GM18907 (cell line): ENCODE measurements at regions not wholly inside any gene's neighbourhood (a gene's known extent, or its start where the extent isn't known, plus 50 kb on each side); places are given as distances from the start of the nearest gene placed in this dataset.
"Not testable (repeated sequence)": the region's sequence is repeated elsewhere in the genome, so short reads cannot be mapped to it uniquely, and the experiment has no call there.

Source experiments
- ATAC-seq: cut with Tn5 transposase; IDR thresholded peaks from one replicate; pipeline ENCODE4 v1.9.1; 2021; ENCODE audit warnings: mild to moderate bottlenecking, moderate library complexity; ENCODE audit not compliant: unreplicated experiment

GRCh38 chr2:13950761-13951160 lies 681.8 kb upstream of the LRATD1 start:
- no peak for ATAC-seq

DNA sequence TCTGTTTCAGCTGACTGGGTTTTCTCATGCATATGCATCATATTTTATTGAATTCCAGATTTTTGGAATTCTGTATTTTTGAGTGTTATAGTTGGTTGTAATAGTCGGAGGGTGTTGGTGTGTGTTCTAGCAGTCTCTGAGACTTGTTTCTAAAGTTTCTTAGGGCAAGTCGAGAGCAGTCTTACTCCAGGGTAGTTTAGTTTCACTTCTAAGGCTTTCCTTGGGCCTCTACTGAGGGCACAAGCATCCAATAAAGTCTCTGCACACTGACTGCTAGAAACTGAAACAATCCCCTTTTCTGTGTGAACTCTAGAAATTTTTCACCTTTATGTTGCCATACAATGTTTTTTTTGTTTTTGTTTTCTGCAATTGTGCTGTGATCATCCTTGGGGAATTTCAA lies 663.7 kb upstream of the LRATD1 start:
- ATAC-seq, result no peak

DNA sequence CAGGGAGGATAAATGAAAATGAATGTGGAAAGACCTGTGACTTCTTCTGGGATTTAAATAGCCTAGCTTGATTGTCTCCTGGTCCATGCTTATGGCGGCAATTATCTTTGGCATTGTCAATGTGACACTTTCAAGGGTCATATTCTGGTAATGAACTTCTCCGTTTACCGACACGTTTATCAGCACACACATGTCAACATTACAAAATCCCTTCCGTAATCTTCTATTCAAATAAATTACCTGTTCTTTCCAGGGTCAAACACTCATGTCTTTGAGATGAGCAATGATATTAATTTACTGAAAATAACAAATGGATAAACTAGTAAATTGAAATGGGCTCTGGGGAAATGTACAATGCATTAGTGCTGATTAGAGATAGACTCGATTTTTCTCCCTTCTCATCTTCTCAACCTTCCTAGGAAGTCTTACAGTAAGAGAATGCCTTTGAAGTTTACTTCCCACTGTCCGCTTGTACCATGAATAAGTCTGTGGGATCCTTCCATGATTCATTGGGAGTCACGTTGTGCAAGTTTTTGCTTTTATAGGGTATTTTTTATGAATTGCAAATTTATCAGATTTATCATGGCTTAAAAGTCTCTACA lies 646.3 kb upstream of the LRATD1 start:
- no peak for ATAC-seq

- ATAC-seq, result no peak
Observed at GRCh38 chr2:13996527-13996926, 636.0 kb upstream of the LRATD1 start.

- ATAC-seq, result no peak
Observed at GRCh38 chr2:14011190-14011589, 621.3 kb upstream of the LRATD1 start.

DNA sequence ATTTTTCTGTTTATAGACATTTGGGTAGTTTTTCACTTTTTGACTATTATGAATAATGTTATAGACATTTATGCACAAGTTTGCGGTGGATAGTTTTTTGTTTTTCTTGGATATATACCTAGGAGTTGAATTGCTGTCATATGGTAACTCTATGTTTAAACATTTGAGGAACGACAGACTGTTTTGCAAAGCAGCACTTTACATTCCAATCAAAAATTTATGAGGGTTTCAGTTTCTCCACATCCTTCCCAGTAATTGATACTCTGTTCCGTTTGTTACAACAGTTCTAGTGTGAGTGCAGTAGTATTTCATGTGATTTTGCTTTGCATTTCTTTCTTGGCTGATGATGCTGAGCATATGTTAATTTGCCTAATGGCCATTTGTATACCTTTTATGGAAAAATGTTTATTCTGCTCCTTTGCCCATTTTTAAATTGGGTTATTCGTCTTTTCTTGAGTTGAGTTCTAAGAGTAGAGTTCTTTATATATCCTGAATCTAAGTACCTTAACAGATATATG lies 617.3 kb upstream of the LRATD1 start:
- ATAC-seq, result no peak

DNA sequence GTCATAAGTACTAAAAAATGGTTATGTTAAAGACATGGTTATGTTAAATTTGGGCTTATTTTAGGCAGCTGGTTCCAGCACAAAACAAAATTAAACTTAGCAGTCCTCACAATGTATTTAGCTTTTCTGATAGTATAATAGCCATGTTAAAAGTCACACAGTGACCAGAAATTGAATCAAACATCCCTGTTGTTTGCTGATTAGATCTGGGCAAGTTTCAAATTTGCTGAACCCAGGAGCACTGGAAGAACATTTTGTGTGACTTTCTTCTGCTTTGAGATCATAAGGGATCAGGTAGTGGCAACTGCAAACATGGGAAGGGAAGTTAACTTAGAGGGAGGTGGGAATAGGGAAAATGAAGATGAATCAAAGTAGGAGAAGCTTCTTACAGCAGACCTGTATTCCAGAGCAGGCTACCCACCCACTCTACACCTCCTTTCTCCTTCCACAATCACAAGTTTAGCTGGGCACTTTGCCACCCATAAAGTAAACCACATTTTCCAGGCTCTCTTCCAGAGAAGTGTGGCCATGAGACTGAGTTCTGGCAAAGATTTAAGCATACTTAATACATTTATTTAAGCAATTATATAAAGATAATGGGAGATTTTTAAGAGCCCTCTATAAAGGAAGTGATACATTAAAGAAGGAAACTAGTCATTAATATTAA lies 616.1 kb upstream of the LRATD1 start:
- ATAC-seq, result no peak

GRCh38 chr2:14018620-14019019 lies 613.9 kb upstream of the LRATD1 start:
- ATAC-seq, result no peak

- ATAC-seq, result no peak
Observed at GRCh38 chr2:14023558-14023957, 609.0 kb upstream of the LRATD1 start.

DNA sequence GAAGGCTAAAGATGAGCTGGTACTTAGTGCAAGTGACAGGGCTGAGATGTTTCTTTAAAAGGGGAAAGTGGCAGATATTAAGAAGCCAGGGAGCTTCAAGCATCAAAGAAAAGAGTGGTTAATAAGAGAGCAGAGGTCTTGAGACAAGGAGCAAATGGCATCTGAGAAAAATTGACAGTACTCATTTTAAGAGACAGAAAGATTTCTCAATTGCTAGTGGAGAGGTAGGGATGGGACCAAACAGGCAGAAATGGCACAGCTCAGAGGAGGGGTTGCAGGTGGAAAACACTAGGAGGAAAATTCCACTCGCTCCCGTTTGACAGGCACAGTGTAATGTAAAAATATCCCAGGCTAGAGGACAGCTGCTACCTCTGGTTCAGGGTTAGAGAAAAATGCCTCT lies 593.4 kb upstream of the LRATD1 start:
- no peak for ATAC-seq

- no peak for ATAC-seq
Observed at GRCh38 chr2:14047491-14047890, 585.0 kb upstream of the LRATD1 start.

GRCh38 chr2:14051401-14051800 lies 581.1 kb upstream of the LRATD1 start:
- ATAC-seq, result no peak

- no peak for ATAC-seq
Observed at GRCh38 chr2:14053105-14053504, 579.4 kb upstream of the LRATD1 start.

DNA sequence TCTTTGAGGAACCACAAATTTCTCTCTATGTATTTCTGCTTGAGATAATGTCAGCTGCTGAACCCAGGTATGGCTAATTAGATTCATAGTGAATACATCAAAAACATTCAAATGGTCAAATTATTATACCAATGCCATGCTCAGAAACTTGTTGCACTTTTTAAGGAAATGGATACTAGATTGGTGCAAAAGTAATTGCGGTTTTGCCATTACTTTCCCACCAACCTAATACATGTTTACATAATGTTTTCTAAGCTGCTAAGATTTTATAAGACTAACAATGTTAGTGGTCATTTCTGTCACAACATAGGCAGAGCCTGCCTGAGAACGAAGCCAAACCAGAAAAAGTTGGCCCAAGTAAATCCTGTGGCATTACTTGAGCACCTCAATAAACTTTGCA lies 568.2 kb upstream of the LRATD1 start:
- no peak for ATAC-seq

DNA sequence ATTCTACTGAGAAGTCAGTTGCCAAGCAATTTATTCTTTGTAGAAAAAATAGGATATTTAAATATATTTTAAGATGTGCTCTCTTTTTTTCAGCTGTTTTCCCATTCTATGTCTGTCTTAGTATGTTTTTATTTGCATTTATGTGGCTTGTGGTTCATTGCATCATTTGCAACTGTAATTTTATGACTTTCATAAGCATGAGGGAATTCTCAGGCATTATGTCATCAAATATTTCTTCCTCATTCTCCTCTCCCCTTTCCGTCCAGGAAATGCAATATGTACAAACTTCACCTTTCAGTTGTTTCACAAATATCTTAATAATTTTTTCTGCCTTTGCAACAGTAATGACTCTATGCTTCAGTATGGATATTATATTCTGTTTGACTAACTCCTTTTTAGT lies 560.2 kb upstream of the LRATD1 start:
- ATAC-seq, result no peak

DNA sequence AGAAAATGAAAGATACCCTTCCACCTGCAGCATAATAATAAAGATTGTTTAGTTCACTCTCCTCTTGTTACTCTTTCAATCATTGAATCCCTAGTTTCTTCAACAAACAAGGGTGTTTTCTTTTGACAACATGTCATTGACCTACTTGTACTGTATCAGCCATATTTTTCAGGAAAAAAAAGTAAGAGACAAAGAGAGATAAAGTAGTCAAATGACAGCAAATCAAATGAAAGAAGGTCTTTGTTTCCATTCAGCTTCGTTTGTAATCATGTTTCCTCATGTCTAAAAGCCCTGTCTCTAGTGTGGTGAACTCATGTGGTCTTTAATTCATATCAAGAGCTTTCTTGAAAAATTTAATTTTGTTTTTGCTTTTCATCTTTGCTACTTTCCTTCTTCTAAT lies 557.8 kb upstream of the LRATD1 start:
- no peak for ATAC-seq

GRCh38 chr2:14079576-14079975 lies 552.9 kb upstream of the LRATD1 start:
- ATAC-seq, result no peak

DNA sequence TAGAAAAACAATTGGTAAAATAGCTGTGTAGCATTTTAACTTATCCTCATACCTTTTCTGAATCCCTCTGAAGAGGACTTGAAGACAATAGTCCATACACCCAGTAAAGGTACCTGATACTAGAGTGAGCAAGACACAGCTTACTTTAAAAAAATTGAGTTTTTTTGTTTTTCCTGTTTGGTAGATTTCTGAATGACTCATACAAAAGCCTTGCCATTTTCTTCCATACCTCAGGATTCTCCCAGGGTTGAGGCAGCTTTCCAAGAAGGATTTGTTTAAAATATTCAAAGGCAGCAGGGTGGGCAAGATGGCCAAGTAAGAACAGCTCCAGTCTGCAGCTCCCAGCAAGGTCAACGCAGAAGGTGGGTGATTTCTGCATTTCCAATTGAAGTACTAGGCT lies 551.0 kb upstream of the LRATD1 start:
- ATAC-seq, result no peak

GRCh38 chr2:14082640-14083039 lies 549.9 kb upstream of the LRATD1 start:
- no peak for ATAC-seq

- no peak for ATAC-seq
Observed at GRCh38 chr2:14094592-14094991, 537.9 kb upstream of the LRATD1 start.

GRCh38 chr2:14099101-14099500 lies 533.4 kb upstream of the LRATD1 start:
- not testable (repeated sequence) for ATAC-seq

DNA sequence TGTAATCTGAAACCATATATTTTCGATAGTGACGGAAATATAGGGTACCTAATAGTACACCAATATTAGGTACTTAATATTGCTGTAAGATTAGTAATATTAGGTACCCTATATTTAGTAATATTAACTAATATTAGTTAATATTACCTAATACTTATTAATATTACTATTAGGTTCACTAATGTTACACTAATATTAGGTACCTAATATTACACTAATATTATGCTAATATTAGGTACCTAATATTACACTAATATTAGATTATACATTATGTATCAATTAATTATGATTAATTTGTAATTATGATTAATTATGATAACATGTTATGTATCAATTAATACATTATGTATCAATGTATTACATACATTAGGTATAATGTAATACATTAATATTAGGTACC lies 518.2 kb upstream of the LRATD1 start:
- ATAC-seq, result no peak

DNA sequence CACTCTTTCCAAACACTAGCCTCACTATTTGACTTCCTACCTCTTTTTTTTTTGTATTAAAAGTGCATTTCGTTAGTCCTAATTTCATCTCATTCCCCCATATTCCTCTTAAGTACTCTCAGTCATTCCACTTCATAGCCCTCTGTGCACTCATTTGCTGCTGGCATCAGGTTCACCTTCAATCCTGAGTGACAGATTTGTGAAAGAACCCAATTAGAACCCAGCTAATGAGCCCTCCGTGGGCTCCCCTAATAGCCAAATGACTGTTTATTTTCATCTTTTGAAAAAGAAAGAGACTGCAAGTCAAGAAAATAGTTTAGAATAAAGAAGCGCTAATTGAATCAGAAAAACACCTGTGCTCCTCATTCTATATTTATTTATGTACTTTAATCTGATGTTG lies 512.1 kb upstream of the LRATD1 start:
- no peak for ATAC-seq
